ENCODE measurements at regions not wholly inside any gene's neighbourhood (a gene's known extent, or its start where the extent isn't known, plus 50 kb on each side); places are given as distances from the start of the nearest gene placed in this dataset.
"Not testable (repeated sequence)": the region's sequence is repeated elsewhere in the genome, so short reads cannot be mapped to it uniquely, and the experiment has no call there.

- no peak for TF ChIP-seq CTCF (conservative IDR thresholded peaks at IDR 0.05; ENCODE audit: low read depth, low read length)
- no peak for DNase-seq (ENCODE audit: low read depth)
- H3K4me3 ChIP-seq (ENCODE audit: low read depth, low read length): no peak overlapping the region
Observed at GRCh38 chr3:33956206-33956605, 157.8 kb downstream of the PDCD6IP start.

- TF ChIP-seq CTCF (conservative IDR thresholded peaks at IDR 0.05; ENCODE audit: low read depth, low read length): no peak
Observed at GRCh38 chr3:33956776-33957175, 158.3 kb downstream of the PDCD6IP start.

GRCh38 chr3:33957176-33957575 lies 158.7 kb downstream of the PDCD6IP start:
- H3K4me3 ChIP-seq (ENCODE audit: low read depth, low read length): no peak overlapping the region
- no peak for DNase-seq (ENCODE audit: low read depth)
- no peak for TF ChIP-seq CTCF (conservative IDR thresholded peaks at IDR 0.05; ENCODE audit: low read depth, low read length)

More at GRCh38 chr3:33956776-33957175, 158.3 kb downstream of the PDCD6IP start:
- DNase-seq (ENCODE audit: low read depth): no peak
- no peak overlapping the region for H3K4me3 ChIP-seq (ENCODE audit: low read depth, low read length)

GRCh38 chr3:33958661-33959060 lies 160.2 kb downstream of the PDCD6IP start:
- H3K4me3 ChIP-seq (ENCODE audit: low read depth, low read length): no peak overlapping the region
- TF ChIP-seq CTCF (conservative IDR thresholded peaks at IDR 0.05; ENCODE audit: low read depth, low read length): no peak
- no peak for DNase-seq (ENCODE audit: low read depth)

- no peak for DNase-seq (ENCODE audit: low read depth)
- H3K4me3 ChIP-seq (ENCODE audit: low read depth, low read length): no peak overlapping the region
- no peak for TF ChIP-seq CTCF (conservative IDR thresholded peaks at IDR 0.05; ENCODE audit: low read depth, low read length)
Observed at GRCh38 chr3:33962396-33962795, 164.0 kb downstream of the PDCD6IP start.

- not testable (repeated sequence) for DNase-seq (ENCODE audit: low read depth)
Observed at GRCh38 chr3:33970180-33970579, 171.8 kb downstream of the PDCD6IP start.

GRCh38 chr3:33971055-33971454 lies 172.6 kb downstream of the PDCD6IP start:
- DNase-seq (ENCODE audit: low read depth): no peak
- no peak overlapping the region for H3K4me3 ChIP-seq (ENCODE audit: low read depth, low read length)
- TF ChIP-seq CTCF (conservative IDR thresholded peaks at IDR 0.05; ENCODE audit: low read depth, low read length): no peak

More at GRCh38 chr3:33970180-33970579, 171.8 kb downstream of the PDCD6IP start:
- not testable (repeated sequence) for H3K4me3 ChIP-seq (ENCODE audit: low read depth, low read length)

GRCh38 chr3:33975463-33975862 lies 177.0 kb downstream of the PDCD6IP start:
- TF ChIP-seq CTCF (conservative IDR thresholded peaks at IDR 0.05; ENCODE audit: low read depth, low read length): no peak
- no peak overlapping the region for H3K4me3 ChIP-seq (ENCODE audit: low read depth, low read length)
- DNase-seq (ENCODE audit: low read depth): no peak
